ENCODE measurements at regions not wholly inside any gene's neighbourhood (a gene's known extent, or its start where the extent isn't known, plus 50 kb on each side); places are given as distances from the start of the nearest gene placed in this dataset.

- DNase-seq (ENCODE audit: insufficient read length, low spot score) (no peak), FAIRE-seq (no peak)
- TF ChIP-seq, protein P1, sequence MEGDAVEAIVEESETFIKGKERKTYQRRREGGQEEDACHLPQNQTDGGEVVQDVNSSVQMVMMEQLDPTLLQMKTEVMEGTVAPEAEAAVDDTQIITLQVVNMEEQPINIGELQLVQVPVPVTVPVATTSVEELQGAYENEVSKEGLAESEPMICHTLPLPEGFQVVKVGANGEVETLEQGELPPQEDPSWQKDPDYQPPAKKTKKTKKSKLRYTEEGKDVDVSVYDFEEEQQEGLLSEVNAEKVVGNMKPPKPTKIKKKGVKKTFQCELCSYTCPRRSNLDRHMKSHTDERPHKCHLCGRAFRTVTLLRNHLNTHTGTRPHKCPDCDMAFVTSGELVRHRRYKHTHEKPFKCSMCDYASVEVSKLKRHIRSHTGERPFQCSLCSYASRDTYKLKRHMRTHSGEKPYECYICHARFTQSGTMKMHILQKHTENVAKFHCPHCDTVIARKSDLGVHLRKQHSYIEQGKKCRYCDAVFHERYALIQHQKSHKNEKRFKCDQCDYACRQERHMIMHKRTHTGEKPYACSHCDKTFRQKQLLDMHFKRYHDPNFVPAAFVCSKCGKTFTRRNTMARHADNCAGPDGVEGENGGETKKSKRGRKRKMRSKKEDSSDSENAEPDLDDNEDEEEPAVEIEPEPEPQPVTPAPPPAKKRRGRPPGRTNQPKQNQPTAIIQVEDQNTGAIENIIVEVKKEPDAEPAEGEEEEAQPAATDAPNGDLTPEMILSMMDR (IDR thresholded peaks at IDR 0.05; ENCODE audit: insufficient read depth, missing control alignments): no peak
These were observed 190.2 kb upstream of the COPS8 start for GRCh38 chr2:236895497-236895896.

- no peak for DNase-seq (ENCODE audit: insufficient read length, low spot score)
- FAIRE-seq: peak; percentile 88
- TF ChIP-seq, protein P1 (IDR thresholded peaks at IDR 0.05; ENCODE audit: insufficient read depth, missing control alignments): no peak
These were observed 189.0 kb upstream of the COPS8 start for GRCh38 chr2:236896688-236897087.

GRCh38 chr2:236899146-236899545 is 186.5 kb upstream of the COPS8 start:
- FAIRE-seq (peak; percentile 63), DNase-seq (ENCODE audit: insufficient read length, low spot score) (no peak)
- TF ChIP-seq, protein P1 (IDR thresholded peaks at IDR 0.05; ENCODE audit: insufficient read depth, missing control alignments): no peak

- FAIRE-seq: no peak
- DNase-seq (ENCODE audit: insufficient read length, low spot score): no peak
- TF ChIP-seq, protein P1 (IDR thresholded peaks at IDR 0.05; ENCODE audit: insufficient read depth, missing control alignments): no peak
These were observed 185.6 kb upstream of the COPS8 start for GRCh38 chr2:236899950-236900640.

DNA sequence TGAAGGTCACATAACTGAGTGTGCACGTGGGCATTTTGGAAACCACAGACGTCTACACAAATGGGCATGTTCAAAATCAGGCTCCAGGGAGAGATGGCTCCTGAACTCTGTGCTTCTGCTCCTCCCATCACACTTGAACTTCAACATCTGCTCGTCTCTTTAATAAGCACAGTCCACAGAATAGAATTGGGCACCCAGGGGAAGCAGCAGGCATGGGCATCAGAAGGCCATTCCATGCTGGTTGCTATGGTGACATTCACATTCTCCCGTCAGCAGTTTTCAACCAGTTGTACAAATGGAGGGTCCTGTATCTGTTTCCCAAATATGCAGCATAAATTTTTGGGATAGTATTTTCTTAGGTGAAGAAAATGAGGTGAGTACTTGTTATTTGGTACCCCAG is 183.7 kb upstream of the COPS8 start:
- FAIRE-seq (no peak), DNase-seq (ENCODE audit: insufficient read length, low spot score) (no peak)
- TF ChIP-seq, protein P1 (IDR thresholded peaks at IDR 0.05; ENCODE audit: insufficient read depth, missing control alignments): no peak

DNA sequence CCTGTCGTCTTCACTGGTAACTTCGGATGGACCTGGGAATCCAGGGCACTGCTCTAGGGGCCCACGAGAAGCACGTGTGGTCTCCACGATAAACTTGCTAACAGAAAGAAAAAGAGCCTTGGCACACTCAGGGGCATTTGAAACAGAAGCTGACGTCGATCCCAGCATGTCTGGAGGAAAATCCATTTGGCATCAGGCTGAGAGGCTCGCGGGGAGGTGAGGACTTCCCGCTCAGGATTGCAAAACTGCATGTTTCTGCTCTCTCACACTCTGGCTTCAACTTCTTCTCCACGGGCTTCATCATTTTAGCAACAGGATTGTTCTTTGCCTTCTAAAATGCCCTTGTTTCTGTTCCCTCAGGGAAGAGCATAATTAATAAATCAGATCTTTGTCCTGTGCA is 181.7 kb upstream of the COPS8 start:
- no peak for DNase-seq (ENCODE audit: insufficient read length, low spot score)
- FAIRE-seq: no peak

More for the DNA sequence above, 181.7 kb upstream of the COPS8 start:
- TF ChIP-seq, protein P1 (IDR thresholded peaks at IDR 0.05; ENCODE audit: insufficient read depth, missing control alignments): no peak
